Keratinocyte (primary cell): ENCODE measurements at regions not wholly inside any gene's neighbourhood (a gene's known extent, or its start where the extent isn't known, plus 50 kb on each side); places are given as distances from the start of the nearest gene placed in this dataset.

Experiments
- DNase-seq: peaks from one replicate; pipeline ENCODE4 v3.0.0-alpha.2; 2011; ENCODE audit warnings: low read depth, missing footprints, low spot score
- FAIRE-seq: peaks from 2 replicates; lab custom pipeline; 2011; peaks lifted over from hg19 to GRCh38; lab: Jason Lieb, UNC
- H2AFZ ChIP-seq: 2 replicates; pipeline ENCODE4 v1.6.0; 2012; ENCODE audit warnings: low read length, control low read depth, inconsistent platforms; ENCODE audit not compliant: control insufficient read depth
- H3K27ac ChIP-seq: 2 replicates; pipeline ENCODE4 v1.5.1; 2011; ENCODE audit warnings: low read length; ENCODE audit not compliant: control insufficient read depth, insufficient read depth
- H3K27me3 ChIP-seq: 3 replicates; pipeline ENCODE4 v1.6.0; 2011; ENCODE audit warnings: low read length; ENCODE audit not compliant: control insufficient read depth, insufficient read depth; ENCODE audit errors: extremely low read depth
- H3K36me3 ChIP-seq, 2 experiments: 2 replicates in 1 of 2; 3 replicates in 1 of 2; pipeline ENCODE4 v1.5.1; 2011; ENCODE audit warnings: low read length in 2 of 2, mild to moderate bottlenecking in 1 of 2; ENCODE audit not compliant: control insufficient read depth in 2 of 2, insufficient read depth in 2 of 2; ENCODE audit errors: extremely low read depth in 1 of 2
- H3K4me1 ChIP-seq: 3 replicates; pipeline ENCODE4 v1.5.1; 2011; ENCODE audit warnings: low read length; ENCODE audit not compliant: control insufficient read depth, insufficient read depth; ENCODE audit errors: extremely low read depth
- H3K4me2 ChIP-seq: 3 replicates; pipeline ENCODE4 v1.6.0; 2011; ENCODE audit warnings: low read depth, low read length; ENCODE audit not compliant: control insufficient read depth, insufficient read depth; ENCODE audit errors: extremely low read depth
- H3K4me3 ChIP-seq, 3 experiments: fragments of 200-600 bp in 1 of 3; sonication (generic) in 1 of 3; 2 replicates in 2 of 3; 3 replicates in 1 of 3; pipeline ENCODE4 v1.5.1; 2011 to 2016; ENCODE audit warnings: low read length in 3 of 3, mild to moderate bottlenecking in 3 of 3, control low read depth in 2 of 3, inconsistent platforms in 1 of 3, low read depth in 1 of 3, mixed read lengths in 1 of 3, mixed run types in 1 of 3, moderate library complexity in 1 of 3; ENCODE audit not compliant: control insufficient read depth in 2 of 3, insufficient read depth in 2 of 3; ENCODE audit errors: extremely low read depth in 1 of 3
- H3K79me2 ChIP-seq: 2 replicates; pipeline ENCODE4 v1.6.0; 2012; ENCODE audit warnings: low read length; ENCODE audit not compliant: control insufficient read depth, insufficient read depth
- H3K9ac ChIP-seq: 3 replicates; pipeline ENCODE4 v1.6.0; 2011; ENCODE audit warnings: low read length; ENCODE audit not compliant: control insufficient read depth, insufficient read depth; ENCODE audit errors: extremely low read depth
- H3K9me1 ChIP-seq: 3 replicates; pipeline ENCODE4 v1.6.0; 2011; ENCODE audit warnings: low read length; ENCODE audit not compliant: control insufficient read depth, insufficient read depth; ENCODE audit errors: extremely low read depth
- H3K9me3 ChIP-seq: 2 replicates; pipeline ENCODE4 v1.5.1; 2012; ENCODE audit warnings: low read depth, low read length; ENCODE audit not compliant: control insufficient read depth
- H4K20me1 ChIP-seq: 3 replicates; pipeline ENCODE4 v1.6.0; 2011; ENCODE audit warnings: low read length; ENCODE audit not compliant: control insufficient read depth, insufficient read depth; ENCODE audit errors: extremely low read depth
- CTCF ChIP-seq, 3 experiments: IDR thresholded peaks in 1 of 3; conservative IDR thresholded peaks in 1 of 3; optimal IDR thresholded peaks in 1 of 3; 2 replicates in 2 of 3; 3 replicates in 1 of 3; pipeline versions ENCODE3 to v1.5.1; 2011; ENCODE audit warnings: low read length in 3 of 3, mild to moderate bottlenecking in 3 of 3, moderate library complexity in 2 of 3, control low read depth in 1 of 3, inconsistent platforms in 1 of 3; ENCODE audit not compliant: insufficient read depth in 2 of 3; ENCODE audit errors: extremely low read depth in 1 of 3
- EZH2 ChIP-seq: IDR thresholded peaks from one replicate; pipeline ENCODE4 v1.6.1; 2012; ENCODE audit warnings: inconsistent platforms, mild to moderate bottlenecking, low read length, moderate library complexity
- dilution Hi-C: fragments of 300-500 bp; cut with MboI; formaldehyde crosslinking; loops from one replicate; pipeline ENCODE4 v1.7.0; 2020; ENCODE audit warnings: low sequenced_read_pairs; ENCODE audit not compliant: extremely low pct_ligation_motif_present

DNA sequence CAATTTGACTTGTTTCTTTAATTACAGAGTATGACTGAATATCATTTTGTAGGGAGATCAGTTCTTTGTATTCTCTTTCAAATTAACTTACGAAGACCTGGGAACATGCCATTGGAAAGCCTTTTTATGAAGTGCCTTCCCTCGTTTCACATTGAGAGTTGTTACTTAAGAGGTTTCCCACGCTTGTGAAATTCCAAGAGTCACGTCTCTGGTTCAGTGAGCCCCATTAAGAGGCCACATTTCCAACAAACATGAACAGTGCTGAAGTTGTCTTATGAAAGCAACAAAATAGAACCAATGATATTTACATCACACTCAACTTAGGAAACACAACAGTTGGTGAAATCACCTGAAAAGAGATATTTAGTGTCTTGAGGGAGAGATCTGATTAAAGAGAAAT, 334.1 kb downstream of the TOX3 start:
- dilution Hi-C loops = no loop called here
- FAIRE-seq = no peak

DNA sequence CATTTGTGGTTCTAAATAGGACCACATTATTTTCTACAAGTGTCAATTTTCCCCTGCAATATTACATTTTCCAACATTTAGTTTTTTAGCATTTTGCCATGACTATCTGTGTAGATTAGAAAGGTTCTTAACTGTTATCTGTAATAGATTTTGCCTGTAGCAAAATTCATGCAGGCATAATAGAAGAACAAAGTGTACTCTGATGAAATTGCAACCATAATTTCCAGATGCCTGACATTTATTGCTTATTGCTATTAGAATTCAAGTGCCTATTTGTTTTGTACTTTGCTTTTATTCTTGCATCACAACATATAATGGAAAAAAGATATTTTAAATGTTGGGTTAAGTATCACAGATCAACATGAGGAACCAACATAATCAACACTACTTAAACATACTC, 337.7 kb downstream of the TOX3 start:
- no peak overlapping the region for H3K27ac ChIP-seq
- H3K4me1 ChIP-seq = no peaks in the 10 kb centered on the region
- no peaks in the 10 kb centered on the region for H4K20me1 ChIP-seq
- FAIRE-seq (no peak), DNase-seq (no peak)
- dilution Hi-C loops = no loop called here
- no peaks in the 10 kb centered on the region for H3K79me2 ChIP-seq
- no peak for TF ChIP-seq CTCF (optimal IDR thresholded peaks at IDR 0.05 in 1 of 3, IDR thresholded peaks at IDR 0.05 in 1 of 3, conservative IDR thresholded peaks at IDR 0.05 in 1 of 3; ENCODE audit: extremely low read depth in 1 of 3, insufficient read depth in 2 of 3, low read length in 3 of 3)
- H3K27me3 ChIP-seq = no peaks in the 10 kb centered on the region
- no peaks in the 10 kb centered on the region for H3K36me3 ChIP-seq
- H3K4me2 ChIP-seq = no peak overlapping the region
- no peaks in the 10 kb centered on the region for H3K9me1 ChIP-seq
- H3K9me3 ChIP-seq = no peaks in the 10 kb centered on the region
- no peak overlapping the region for H2AFZ ChIP-seq
- no peak overlapping the region for H3K9ac ChIP-seq
- no peak overlapping the region for H3K4me3 ChIP-seq

More for the DNA sequence above, 334.1 kb downstream of the TOX3 start:
- no peaks in the 10 kb centered on the region for H3K36me3 ChIP-seq
- no peaks in the 10 kb centered on the region for H3K9me3 ChIP-seq
- no peak for TF ChIP-seq CTCF (optimal IDR thresholded peaks at IDR 0.05 in 1 of 3, IDR thresholded peaks at IDR 0.05 in 1 of 3, conservative IDR thresholded peaks at IDR 0.05 in 1 of 3; ENCODE audit: extremely low read depth in 1 of 3, insufficient read depth in 2 of 3, low read length in 3 of 3)
- no peak for TF ChIP-seq EZH2
- H3K27ac ChIP-seq = no peak overlapping the region
- H3K27me3 ChIP-seq = no peaks in the 10 kb centered on the region
- H3K4me2 ChIP-seq = no peak overlapping the region
- H2AFZ ChIP-seq = no peak overlapping the region
- H3K79me2 ChIP-seq = no peaks in the 10 kb centered on the region
- no peaks in the 10 kb centered on the region for H3K4me1 ChIP-seq
- H3K9ac ChIP-seq = no peak overlapping the region
- H4K20me1 ChIP-seq = no peaks in the 10 kb centered on the region
- H3K4me3 ChIP-seq = no peak overlapping the region
- H3K9me1 ChIP-seq = no peaks in the 10 kb centered on the region
- no peak for DNase-seq
